ENCODE measurements at regions not wholly inside any gene's neighbourhood (a gene's known extent, or its start where the extent isn't known, plus 50 kb on each side); places are given as distances from the start of the nearest gene placed in this dataset.

DNA sequence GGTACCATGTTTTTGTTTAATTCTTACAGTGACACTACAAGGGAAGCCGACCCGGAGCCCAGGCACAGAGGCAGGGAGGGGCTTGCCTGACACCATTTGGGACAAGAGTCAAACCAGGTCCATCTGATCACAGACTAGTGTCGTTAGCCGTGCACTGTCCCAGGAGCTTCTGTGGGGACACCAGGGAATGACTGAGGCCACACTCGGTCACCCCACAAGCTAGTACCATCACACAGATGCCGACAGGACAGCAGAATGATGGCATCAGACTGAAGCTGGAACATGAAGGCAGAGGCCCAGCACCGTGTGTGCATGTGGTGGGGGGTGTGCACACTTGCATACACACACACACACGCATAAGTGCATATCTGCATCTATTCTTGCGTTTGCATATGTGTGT is 61.5 kb upstream of the NECTIN1 start:
- DNase-seq = no peak

DNA sequence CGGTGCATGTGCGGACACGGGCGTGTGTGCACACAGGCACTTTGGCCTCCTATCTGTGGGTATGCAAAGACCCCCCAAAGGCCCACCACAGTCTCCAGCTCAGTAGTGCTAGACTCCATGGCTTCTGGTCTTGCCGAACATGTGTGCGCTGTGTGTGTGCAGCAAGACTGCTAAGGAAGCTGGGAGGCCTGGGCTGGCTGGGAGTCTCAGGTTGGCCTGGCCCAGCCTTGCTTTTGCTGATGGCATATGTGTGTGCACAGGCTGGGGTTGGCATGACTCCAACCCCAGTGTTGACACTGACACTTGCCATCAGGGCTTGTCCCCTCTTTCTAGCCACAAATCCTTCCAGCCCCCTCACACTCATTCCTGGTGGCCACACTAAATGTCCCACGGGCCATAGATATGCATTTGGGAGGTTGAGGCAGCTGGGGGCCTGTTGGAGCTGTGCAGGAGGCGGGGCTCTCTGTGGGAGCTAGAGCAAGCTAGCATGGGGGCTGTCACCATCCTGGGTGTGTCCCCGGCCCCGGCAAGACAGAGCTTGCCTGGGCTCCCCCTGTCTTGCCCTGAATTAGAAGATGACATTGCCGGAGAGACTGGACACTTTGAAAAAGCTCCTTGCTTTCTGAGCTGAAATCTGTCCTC is 60.9 kb upstream of the NECTIN1 start:
- DNase-seq = no peak

DNA sequence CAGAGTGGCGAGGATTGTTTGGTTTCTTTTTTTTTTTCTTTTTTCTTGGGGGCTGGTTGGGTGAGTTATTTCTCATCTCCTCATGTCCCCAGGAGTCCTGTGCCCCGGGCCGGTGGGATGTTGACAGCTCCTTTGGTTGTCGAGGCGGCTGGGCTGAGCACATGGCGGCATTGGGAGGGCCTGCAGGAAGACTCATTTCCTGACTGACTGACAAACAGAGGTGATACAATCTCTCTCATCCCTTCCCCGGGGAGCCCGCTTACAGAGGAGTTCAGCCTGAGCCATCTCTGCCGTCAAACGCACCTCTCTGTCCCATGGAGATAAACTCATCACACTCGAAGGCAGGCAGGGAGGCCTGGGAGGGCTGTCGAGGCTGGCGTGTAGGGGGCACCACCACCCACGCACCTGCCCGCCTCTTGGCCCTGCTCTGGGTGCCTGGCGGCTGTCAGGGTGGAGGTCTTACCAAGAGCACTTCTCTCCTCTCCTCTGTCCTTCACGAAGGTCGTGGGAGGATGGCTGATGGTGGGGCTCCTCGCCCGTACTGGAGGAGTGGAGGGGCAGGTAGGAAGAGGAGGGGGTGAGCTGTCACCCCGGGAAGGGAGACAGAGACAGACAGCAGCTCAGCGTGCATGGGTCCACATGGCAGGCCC is 60.0 kb upstream of the NECTIN1 start:
- no peak for DNase-seq

DNA sequence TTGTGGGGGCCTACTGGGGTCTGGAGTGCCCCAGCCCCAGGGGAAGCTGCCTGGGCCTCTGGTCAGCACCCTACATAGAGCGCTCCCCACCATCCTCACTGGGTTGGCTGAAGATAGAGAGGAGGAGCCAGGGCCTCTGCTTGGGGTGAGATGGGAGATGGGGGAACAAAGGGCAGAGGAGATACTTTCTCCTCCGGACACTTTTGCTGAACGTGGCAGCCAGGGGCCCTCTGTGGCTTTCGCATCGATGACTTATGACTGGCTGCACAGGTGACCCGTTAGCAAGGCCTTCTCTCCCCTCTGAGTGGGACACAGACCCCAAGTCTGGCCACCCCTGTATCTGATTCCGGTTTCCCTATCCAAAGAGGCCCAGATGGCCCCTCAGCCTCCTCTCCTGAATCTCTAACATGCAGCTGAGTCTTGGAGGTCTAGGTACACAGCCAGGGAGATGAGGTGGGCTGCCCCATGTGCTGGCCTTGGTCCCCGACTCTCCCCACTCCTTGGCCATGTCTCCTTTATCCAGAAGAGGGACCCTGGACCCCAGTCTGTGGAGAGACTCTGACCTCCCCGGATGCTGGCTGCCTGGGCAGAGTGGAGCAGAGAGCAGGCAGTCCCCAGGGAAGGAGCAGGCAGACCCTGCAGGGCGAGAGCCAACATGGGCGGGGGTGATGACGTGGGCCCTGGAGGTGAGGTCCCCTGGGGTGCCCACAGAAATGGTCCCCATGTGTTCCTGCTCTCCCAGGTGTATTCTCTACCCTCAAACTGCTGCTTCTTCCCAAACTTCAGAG is 59.3 kb upstream of the NECTIN1 start:
- DNase-seq = no peak

DNA sequence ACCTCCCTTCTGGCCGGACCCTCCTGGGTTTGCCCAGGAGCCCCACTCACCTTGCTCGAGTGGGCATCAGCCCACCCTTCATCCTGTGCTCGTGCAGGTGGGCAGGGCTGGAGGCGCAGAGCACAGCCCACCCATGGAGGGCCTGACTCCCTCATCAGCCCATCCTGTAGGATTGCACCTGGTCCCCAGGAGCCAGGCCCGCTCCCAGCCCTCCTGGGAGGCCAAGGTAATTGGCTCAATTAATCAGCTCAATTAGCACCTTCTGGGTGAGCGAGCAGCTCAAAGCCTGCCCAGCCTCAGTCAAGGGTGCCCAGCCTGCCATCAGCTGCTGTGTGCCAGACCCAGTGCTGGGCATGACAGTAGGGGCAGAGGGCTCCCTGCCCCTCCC is 58.1 kb upstream of the NECTIN1 start:
- no peak for DNase-seq

DNA sequence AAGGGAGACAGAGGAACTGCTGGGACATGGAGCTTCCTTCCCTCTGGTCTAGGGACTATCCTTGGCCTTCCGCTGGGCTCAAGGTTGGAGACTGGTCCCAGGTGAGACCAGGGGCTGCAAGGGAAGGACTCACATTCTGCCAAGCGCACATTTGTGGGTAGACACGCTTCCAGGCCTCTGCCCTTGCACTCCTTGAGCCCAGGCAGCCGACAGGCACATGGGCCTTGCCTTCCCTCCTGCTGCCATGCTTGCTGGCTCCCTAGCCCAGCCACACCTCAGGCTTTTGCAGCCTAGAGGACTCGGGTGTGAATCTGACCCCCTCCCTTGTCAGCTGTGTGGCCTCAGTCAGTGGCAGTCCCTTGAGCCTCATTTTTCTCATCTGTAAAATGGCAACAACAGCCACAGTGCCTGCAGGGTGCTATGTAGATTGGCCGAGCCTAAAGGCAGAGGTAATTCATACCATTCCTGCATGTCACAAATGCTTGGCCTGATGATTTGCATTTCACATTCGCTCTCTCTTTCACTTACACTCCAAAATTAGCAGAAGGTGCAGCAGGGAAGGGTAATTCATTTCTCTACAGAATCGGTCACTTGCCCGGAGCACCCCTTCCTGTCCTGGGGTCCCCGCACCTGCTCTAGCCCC is 57.6 kb upstream of the NECTIN1 start:
- no peak for DNase-seq

DNA sequence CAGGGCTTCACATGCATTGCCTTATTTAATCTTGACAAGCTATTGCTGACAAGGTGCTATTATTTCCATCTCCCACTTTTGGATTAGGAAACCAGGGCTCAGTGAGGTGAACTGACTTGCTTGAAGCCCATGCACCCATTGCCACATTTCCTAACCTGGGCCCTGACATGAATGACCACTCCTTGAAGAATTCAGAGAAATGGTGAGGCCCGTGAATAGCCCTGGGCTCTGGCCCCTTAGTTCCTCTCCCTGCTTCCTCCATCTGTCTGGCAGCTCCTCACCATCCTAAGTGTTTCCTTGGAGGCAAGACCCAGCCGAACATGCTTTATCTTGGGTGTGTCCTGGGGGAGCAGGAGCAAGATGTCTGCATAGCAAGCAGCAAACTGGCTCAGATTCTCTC is 56.1 kb upstream of the NECTIN1 start:
- no peak for DNase-seq

DNA sequence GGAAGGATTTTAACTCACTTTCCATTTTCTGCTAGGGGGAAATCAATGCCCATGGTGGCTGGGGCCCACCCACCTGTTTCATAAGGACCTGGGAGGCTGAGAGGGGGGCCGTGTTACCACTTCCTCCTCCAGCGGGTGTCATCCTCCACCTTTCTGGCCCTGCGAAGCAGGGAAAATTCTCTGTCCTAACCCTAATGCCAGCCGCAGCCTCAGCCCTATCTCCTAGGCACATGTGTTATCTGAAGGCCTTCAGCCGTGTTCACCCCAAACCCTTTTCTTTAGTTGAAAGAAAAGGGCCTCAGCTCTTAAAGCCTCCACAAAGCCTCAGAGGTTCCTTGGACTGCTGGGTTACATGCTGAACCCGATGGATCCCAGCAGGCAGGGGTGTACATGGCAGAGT is 55.4 kb upstream of the NECTIN1 start:
- no peak for DNase-seq

DNA sequence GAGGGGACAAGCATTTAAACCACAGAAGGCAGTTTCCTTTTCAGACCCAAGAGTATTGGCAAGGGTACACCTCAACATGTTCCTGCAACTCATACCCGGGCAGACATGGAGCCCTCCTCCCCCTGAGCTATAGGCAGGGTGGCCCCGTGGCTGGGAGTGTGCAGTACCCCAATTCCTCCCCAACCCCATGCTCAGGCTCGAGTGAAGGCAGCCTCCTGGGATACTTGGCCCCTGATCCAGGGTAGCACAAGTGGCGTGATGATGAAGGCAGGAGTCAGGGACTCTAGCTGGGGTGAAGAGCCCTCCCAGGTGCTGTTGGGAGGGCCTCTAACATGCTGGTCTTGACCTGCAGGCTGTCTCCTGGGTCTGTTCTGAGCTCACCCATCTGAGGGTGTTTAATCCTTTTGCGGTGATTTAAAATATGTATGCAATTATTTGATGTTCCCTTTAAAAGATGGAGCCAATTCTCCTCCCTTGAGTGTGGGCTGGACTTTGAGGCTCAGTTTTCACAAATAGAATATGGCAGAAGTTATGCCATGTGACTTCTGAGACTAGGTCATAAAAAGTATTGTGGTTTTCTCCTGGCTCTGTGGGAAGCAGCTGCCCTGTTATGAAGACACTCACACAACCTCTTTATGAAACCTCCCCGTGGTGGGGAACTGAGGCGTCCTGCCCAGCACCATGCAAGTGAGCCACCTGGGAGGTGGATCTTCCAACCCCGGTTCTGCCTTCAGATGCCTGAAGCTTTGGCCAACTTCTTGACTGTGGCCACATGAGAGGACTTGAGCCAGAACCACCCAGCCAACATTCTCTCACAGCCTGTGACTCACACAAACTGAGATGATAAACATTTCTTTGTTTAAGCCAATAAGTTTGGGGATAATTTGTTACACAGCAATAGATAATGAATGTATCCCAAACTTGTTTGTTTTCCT is 54.7 kb upstream of the NECTIN1 start:
- DNase-seq = no peak

DNA sequence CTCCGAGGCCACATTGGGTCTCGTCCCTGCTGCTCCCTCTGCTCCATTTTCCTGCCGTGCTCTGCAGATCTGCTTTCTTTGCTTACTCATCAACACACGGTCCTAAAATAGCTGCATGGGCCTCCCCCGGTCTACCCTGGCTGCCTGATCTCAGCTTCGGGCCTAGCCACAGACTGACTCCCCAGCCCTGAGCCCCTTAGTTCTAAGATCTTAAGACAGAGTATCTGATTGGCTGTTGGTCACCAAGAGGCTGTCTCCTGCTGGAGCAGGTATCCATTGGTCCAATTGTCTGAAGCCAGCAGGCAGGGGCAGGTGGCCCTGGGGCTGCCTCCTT is 53.7 kb upstream of the NECTIN1 start:
- DNase-seq = no peak

DNA sequence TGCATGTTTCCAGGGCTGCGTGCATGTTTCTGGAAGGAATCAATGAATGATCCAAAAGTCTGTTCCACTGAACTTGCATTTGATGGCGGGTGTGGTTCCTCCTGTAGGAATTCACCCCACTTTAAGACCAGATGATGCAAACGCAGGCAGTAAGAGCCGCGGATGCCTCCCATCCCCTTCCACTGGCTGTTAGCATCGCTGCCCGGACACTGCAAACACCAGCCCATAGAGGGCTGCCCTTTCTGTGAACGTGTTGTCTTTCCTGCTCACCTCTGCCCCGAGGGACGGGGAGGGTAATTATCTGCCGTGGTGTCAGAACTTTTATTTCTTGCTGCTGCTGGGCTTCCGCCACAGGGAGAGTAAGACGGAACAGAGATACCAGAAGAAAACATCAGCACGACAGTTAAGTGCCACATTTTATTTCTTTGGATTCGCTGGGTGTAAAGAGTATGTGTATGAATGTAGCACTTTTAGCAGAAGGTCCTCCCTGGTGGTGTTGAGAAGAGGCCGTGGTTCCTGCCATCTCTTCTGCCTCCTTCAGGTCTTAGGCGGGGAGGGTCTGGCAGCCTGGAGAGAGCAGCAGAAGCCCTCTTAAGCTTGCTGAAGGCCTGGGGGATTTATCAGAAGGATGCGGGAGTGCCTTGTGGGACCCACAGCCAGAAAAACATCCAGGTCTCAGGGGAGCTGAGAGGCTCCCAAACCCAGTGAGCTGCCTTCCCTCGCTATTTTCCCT is 53.2 kb upstream of the NECTIN1 start:
- no peak for DNase-seq

DNA sequence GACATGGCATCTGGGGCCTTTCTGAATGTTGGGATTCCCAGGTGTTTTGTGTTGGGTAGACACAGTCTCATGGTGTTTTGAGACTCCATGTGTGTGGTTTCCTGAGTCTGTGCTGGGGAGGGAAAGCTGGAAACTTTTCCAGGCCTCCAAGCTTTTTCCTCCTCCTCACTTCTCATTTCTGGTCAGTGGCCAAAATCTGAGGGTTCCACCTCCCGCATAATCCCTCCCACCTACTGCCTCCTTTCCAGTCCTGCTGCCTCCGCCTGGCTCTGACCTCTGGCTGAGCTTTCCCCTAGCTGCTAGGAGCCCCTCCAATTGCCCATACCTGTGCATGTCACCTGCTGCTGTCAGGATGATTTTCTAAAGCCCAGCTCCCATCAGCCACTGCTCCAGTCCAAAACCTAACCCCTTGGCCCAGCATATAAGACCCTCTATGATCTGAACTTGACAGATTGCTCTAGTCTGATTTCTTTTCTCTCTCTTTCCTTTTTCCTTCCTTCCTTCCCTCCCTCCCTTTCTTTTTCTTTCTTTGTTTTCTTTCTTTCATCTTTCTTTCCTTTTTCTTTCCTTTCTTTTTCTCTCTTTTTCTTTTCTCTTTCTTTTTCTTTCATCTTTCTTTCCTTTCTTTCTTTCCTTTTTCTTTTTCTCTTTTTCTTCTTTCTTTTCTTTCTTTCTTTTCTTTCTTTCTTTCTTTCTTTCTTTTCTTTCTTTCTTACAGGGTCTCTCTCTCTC is 51.4 kb upstream of the NECTIN1 start:
- DNase-seq = no peak

DNA sequence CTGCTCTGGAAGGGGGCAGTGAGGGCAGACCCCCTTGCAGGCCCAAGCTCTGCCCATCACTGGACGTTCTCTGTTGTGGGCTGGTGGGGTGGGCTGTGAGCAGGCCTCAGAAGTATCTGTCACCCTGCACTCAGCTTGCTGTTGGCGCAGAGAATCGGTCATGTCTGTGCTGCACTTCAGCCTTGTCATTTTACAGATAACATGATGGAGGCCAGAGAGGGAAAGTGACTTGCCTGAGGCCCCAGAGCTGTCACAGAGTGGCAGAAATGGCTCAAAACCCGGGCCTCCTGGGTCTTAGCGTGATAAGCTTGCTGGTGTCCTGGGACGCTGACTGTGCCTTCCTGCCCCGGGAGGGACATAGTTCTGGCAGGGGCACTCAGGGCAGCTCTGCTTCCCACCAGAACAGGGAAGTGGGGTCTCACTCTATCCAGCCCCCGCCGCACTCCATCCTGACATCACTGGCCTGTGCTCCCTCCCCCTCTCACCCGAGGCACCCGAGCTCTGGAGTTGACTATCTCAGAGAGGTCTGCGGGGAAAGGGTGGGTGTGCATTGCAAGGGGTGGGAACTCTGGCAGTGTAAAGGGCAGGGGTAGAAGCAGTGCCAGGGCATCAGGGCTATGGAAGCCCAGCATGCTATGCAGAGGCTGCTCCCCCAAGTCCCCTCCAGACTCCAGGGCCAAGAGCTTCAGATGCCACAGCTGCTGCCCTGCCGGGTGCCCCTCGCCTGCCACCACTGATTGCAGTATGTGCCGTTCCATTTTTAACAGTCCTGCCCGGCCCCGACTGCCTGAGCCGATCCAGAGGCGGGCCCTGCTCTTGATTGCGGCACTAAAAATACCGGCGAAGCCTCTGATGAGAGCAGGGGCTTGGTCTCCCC is 50.4 kb upstream of the NECTIN1 start:
- DNase-seq = no peak

Measured in NCI-H1930 (cell line).